Aorta (tissue), 5 donors: ENCODE measurements at regions not wholly inside any gene's neighbourhood (a gene's known extent, or its start where the extent isn't known, plus 50 kb on each side); places are given as distances from the start of the nearest gene placed in this dataset.

ENCODE experiments used
- ATAC-seq: fragments of 200-7000 bp; cut with Tn5 transposase; one replicate; pipeline ENCODE4 v1.9.1; 2022; ENCODE audit warnings: moderate library complexity; ENCODE audit not compliant: low FRiP score
- DNase-seq, 2 donors: peaks; one replicate each; pipeline ENCODE4 v3.0.0-alpha.2; 2020
- H3K27ac ChIP-seq, 2 donors: one replicate each; pipeline ENCODE4 v1.5.1; 2013; ENCODE audit warnings: low read length in 2 of 2, mild to moderate bottlenecking in 2 of 2, moderate library complexity in 2 of 2, control low read depth in 1 of 2, inconsistent platforms in 1 of 2, low read depth in 1 of 2
- H3K27me3 ChIP-seq, 2 donors: one replicate each; pipeline ENCODE4 v1.6.1; 2013; ENCODE audit warnings: control low read depth in 1 of 2, low read length in 1 of 2, mild to moderate bottlenecking in 1 of 2, moderate library complexity in 1 of 2; ENCODE audit not compliant: insufficient read depth in 2 of 2, control insufficient read depth in 1 of 2
- H3K36me3 ChIP-seq, 2 donors: one replicate each; pipeline ENCODE4 v1.6.1; 2013; ENCODE audit warnings: control low read depth in 1 of 2, low read length in 1 of 2, mild to moderate bottlenecking in 1 of 2; ENCODE audit not compliant: insufficient read depth in 2 of 2, control insufficient read depth in 1 of 2
- H3K4me1 ChIP-seq, 2 donors: one replicate each; pipeline ENCODE4 v1.6.1; 2013; ENCODE audit warnings: low read length in 2 of 2, control low read depth in 1 of 2, mild to moderate bottlenecking in 1 of 2, moderate library complexity in 1 of 2; ENCODE audit not compliant: insufficient read depth in 2 of 2, control insufficient read depth in 1 of 2
- H3K4me3 ChIP-seq, 2 donors: one replicate each; pipeline ENCODE4 v1.5.1; 2013; ENCODE audit warnings: low read length in 2 of 2, control low read depth in 1 of 2, mild to moderate bottlenecking in 1 of 2
- H3K9me3 ChIP-seq: one replicate; pipeline ENCODE4 v1.6.1; 2013; ENCODE audit warnings: mild to moderate bottlenecking, low read length; ENCODE audit not compliant: control insufficient read depth
- WGBS, 2 donors: extraction: QIAGEN DNeasy Blood & Tissue Kit; methylation state at CpG; one replicate each; pipeline ENCODE4 v1.1.7; 2013; 5-methylcytosine and 5-hydroxymethylcytosine counted together
- intact Hi-C, 2 donors: fragments of 100-400 bp; cut with DNase I; formaldehyde crosslinking; loops; one replicate each; pipeline versions ENCODE4 v1.14.2 to v1.15.0; 2022
- donor health status: healthy with polysubstance abuse.
- donor health status: Bipolar disorder and iron deficiency.
- donor health status: DM: no; HTN: no; CAD: no.
- donor health status: DM: no; HTN: no; CAD: no.
- donor health status: DM: yes; HTN: yes; CAD: no.

GRCh38 chr6:113434641-113435040 lies 422.5 kb upstream of the MARCKS start:
- ATAC-seq, result no peak
- no peaks in the 10 kb centered on the region for H3K9me3 ChIP-seq
- DNase-seq, result no peak
- no peak overlapping the region for H3K4me3 ChIP-seq
- H3K4me1 ChIP-seq, result no peaks in the 10 kb centered on the region
- 60 to 74% methylated on average over 3 of the region's 3 CpGs for WGBS, 2 donors
- intact Hi-C loops, result no loop called here
- no peak overlapping the region for H3K27ac ChIP-seq
- peaks cover 0 to 3% of the 10 kb centered on the region in 2 donors for H3K27me3 ChIP-seq
- H3K36me3 ChIP-seq, result no peaks in the 10 kb centered on the region

GRCh38 chr6:113437566-113437965 lies 419.6 kb upstream of the MARCKS start:
- intact Hi-C loops, result no loop called here
- H3K9me3 ChIP-seq, result no peaks in the 10 kb centered on the region
- ATAC-seq (no peak), DNase-seq (no peak)
- no peaks in the 10 kb centered on the region for H3K4me1 ChIP-seq
- no peak overlapping the region for H3K4me3 ChIP-seq
- H3K27me3 ChIP-seq, result peaks cover 0 to 3% of the 10 kb centered on the region in 2 donors
- WGBS, 2 donors, result 32 to 57% methylated on average over 3 of the region's 3 CpGs
- H3K36me3 ChIP-seq, result no peaks in the 10 kb centered on the region
- no peak overlapping the region for H3K27ac ChIP-seq

GRCh38 chr6:113439866-113440265 lies 417.3 kb upstream of the MARCKS start:
- Histone ChIP-seq H3K27me3 (peaks cover 0 to 3% of the 10 kb centered on the region in 2 donors), H3K4me3 (no peak overlapping the region), H3K27ac (no peak overlapping the region), H3K9me3 (no peaks in the 10 kb centered on the region), H3K4me1 (no peaks in the 10 kb centered on the region), H3K36me3 (no peaks in the 10 kb centered on the region)
- no peak for DNase-seq
- intact Hi-C loops, result no loop called here
- ATAC-seq, result no peak
- WGBS, 2 donors, result 78 to 79% methylated on average over 7 of the region's 7 CpGs

- Histone ChIP-seq H3K27me3 (peaks cover 0 to 3% of the 10 kb centered on the region in 2 donors), H3K4me1 (no peaks in the 10 kb centered on the region), H3K27ac (no peak overlapping the region), H3K4me3 (no peak overlapping the region), H3K36me3 (no peaks in the 10 kb centered on the region), H3K9me3 (no peaks in the 10 kb centered on the region)
- DNase-seq (no peak), ATAC-seq (no peak)
- WGBS, 2 donors, result 83% methylated on average over 1 of the region's 1 CpG
- intact Hi-C loops, result no loop called here
Measured at GRCh38 chr6:113442040-113442439, 415.1 kb upstream of the MARCKS start.

- intact Hi-C loops, result no loop called here
- DNase-seq (no peak), ATAC-seq (no peak)
Measured at GRCh38 chr6:113445201-113445600, 411.9 kb upstream of the MARCKS start.

GRCh38 chr6:113447088-113447831 lies 409.9 kb upstream of the MARCKS start:
- Histone ChIP-seq H3K27me3 (no peaks in the 10 kb centered on the region), H3K9me3 (peaks cover 1% of the 10 kb centered on the region), H3K4me3 (no peak overlapping the region), H3K27ac (no peak overlapping the region), H3K36me3 (no peaks in the 10 kb centered on the region), H3K4me1 (no peaks in the 10 kb centered on the region)
- 40 to 56% methylated on average over 5 of the region's 5 CpGs for WGBS, 2 donors
- ATAC-seq (peak; percentile 69), DNase-seq (no peak)
- intact Hi-C loops, result no loop called here

More at GRCh38 chr6:113445201-113445600, 411.9 kb upstream of the MARCKS start:
- no peaks in the 10 kb centered on the region for H3K27me3 ChIP-seq
- H3K27ac ChIP-seq, result no peak overlapping the region
- H3K9me3 ChIP-seq, result no peaks in the 10 kb centered on the region
- H3K4me3 ChIP-seq, result no peak overlapping the region
- WGBS, 2 donors, result 97 to 98% methylated on average over 3 of the region's 3 CpGs
- no peaks in the 10 kb centered on the region for H3K36me3 ChIP-seq
- no peaks in the 10 kb centered on the region for H3K4me1 ChIP-seq

- H3K4me1 ChIP-seq, result no peaks in the 10 kb centered on the region
- H3K27me3 ChIP-seq, result no peaks in the 10 kb centered on the region
- H3K36me3 ChIP-seq, result no peaks in the 10 kb centered on the region
- DNase-seq (no peak), ATAC-seq (no peak)
- no peak overlapping the region for H3K27ac ChIP-seq
- H3K9me3 ChIP-seq, result peaks cover 1% of the 10 kb centered on the region
- H3K4me3 ChIP-seq, result no peak overlapping the region
- intact Hi-C loops, result no loop called here
Measured at GRCh38 chr6:113449051-113449450, 408.1 kb upstream of the MARCKS start.

GRCh38 chr6:113450061-113450465 lies 407.1 kb upstream of the MARCKS start:
- Histone ChIP-seq H3K4me3 (no peak overlapping the region), H3K27me3 (no peaks in the 10 kb centered on the region), H3K36me3 (no peaks in the 10 kb centered on the region), H3K9me3 (peaks cover 1% of the 10 kb centered on the region), H3K4me1 (no peaks in the 10 kb centered on the region), H3K27ac (no peak overlapping the region)
- ATAC-seq (no peak), DNase-seq (no peak)
- intact Hi-C loops, result loop anchor here in 1 of 2 donors (10.0 kb wide), 1 partner anchor 275 kb away; no protein-coding TSS in a partner anchor
- WGBS, 2 donors, result 30 to 44% methylated on average over 1 of the region's 1 CpG

- Histone ChIP-seq H3K4me1 (no peaks in the 10 kb centered on the region), H3K4me3 (no peak overlapping the region), H3K27ac (no peak overlapping the region), H3K36me3 (no peaks in the 10 kb centered on the region), H3K27me3 (no peaks in the 10 kb centered on the region), H3K9me3 (peaks cover 1% of the 10 kb centered on the region)
- intact Hi-C loops, result loop anchor here in 1 of 2 donors (10.0 kb wide), 1 partner anchor 274 kb away; no protein-coding TSS in a partner anchor
- no peak for ATAC-seq
- 96 to 97% methylated on average over 3 of the region's 3 CpGs for WGBS, 2 donors
- DNase-seq, result no peak
Measured at GRCh38 chr6:113451049-113451448, 406.1 kb upstream of the MARCKS start.
